H1 (cell line): ENCODE measurements at regions not wholly inside any gene's neighbourhood (a gene's known extent, or its start where the extent isn't known, plus 50 kb on each side); places are given as distances from the start of the nearest gene placed in this dataset.

ENCODE experiments used
- ASH2L ChIP-seq: fragments of 200-600, 300-600 bp; sonication (generic); IDR thresholded peaks from one replicate; pipeline ENCODE4 v1.7.1; 2017; ENCODE audit warnings: low read length
- CBX5 ChIP-seq: fragments of 300-800, 300-1000 bp; sonication (generic); IDR thresholded peaks from 2 replicates; pipeline ENCODE4 v1.7.1; 2016; ENCODE audit warnings: antibody characterized with exemption, low read length, low read depth
- POLR2A ChIP-seq, 2 experiments: IDR thresholded peaks; 1 replicate in 1 of 2; 2 replicates in 1 of 2; pipeline ENCODE4 v1.6.1; 2011; ENCODE audit warnings: low read depth in 2 of 2, low read length in 2 of 2, mild to moderate bottlenecking in 2 of 2; ENCODE audit errors: control extremely low read depth in 1 of 2
- RAD21 ChIP-seq, 2 experiments: IDR thresholded peaks in 1 of 2; conservative IDR thresholded peaks in 1 of 2; 2 replicates each; pipeline ENCODE4 v1.6.1; 2011; ENCODE audit warnings: low read depth in 2 of 2, low read length in 2 of 2, improper control_type of control experiment in 1 of 2, inconsistent platforms in 1 of 2, mild to moderate bottlenecking in 1 of 2, moderate library complexity in 1 of 2

DNA sequence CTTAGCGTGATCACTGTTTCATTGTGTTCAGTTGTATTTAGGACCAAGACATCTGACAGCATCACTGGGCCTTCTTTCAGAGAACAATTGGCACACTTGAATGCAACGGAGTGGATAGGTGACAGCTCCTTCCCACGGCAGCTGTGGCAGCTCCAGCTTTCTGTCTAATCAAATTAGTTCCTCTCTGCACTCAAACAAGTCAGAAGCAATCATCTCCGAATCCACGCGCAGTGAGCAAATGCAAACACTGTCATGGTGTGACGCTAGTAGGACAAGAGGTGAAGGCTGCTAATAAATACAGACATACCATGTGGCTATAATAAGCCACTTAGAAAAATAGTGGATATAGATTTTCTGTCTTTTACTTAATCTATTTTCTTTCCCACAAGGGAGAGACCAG, 542.4 kb downstream of the ACTR3B start (continued):
- TF ChIP-seq RAD21 (IDR thresholded peaks at IDR 0.05 in 1 of 2, conservative IDR thresholded peaks at IDR 0.05 in 1 of 2; ENCODE audit: low read depth in 2 of 2, low read length in 2 of 2) (no peak), ASH2L (no peak), CBX5 (no peak), POLR2A (IDR thresholded peaks at IDR 0.05; ENCODE audit: control extremely low read depth in 1 of 2, low read depth in 2 of 2, low read length in 2 of 2) (no peak)
